Endothelial cell of umbilical vein (primary cell): ENCODE measurements at regions not wholly inside any gene's neighbourhood (a gene's known extent, or its start where the extent isn't known, plus 50 kb on each side); places are given as distances from the start of the nearest gene placed in this dataset.

Source experiments
- BruUV-seq: library from RNA; stranded (reverse); fragments of 400-500 nt; replicated peaks from 2 replicates; lab custom pipeline; 2021; lab: Mats Ljungman, UMichigan
- CTCF ChIA-PET: fragments of 300-600, 350-600 bp; sonication (Branson Sonifier 250); formaldehyde crosslinking; loops from one replicate; lab custom pipeline; 2021; ENCODE audit warnings: antibody characterized with exemption, inconsistent platforms; lab: Charles Lee
- POLR2A ChIA-PET: fragments of 300-600, 350-600 bp; sonication (Branson Sonifier 250); formaldehyde crosslinking; loops from one replicate; lab custom pipeline; 2021; ENCODE audit warnings: antibody characterized with exemption, inconsistent platforms; lab: Charles Lee
- DNase-seq: peaks from one replicate; pipeline ENCODE4 v3.0.0-alpha.2; 2011; ENCODE audit warnings: low read depth, low spot score
- FAIRE-seq: peaks from 2 replicates; lab custom pipeline; 2011; peaks lifted over from hg19 to GRCh38; lab: Jason Lieb, UNC
- H2AFZ ChIP-seq: 2 replicates; pipeline ENCODE4 v1.6.0; 2012; ENCODE audit warnings: low read depth, low read length, control low read depth, inconsistent platforms
- H3K27ac ChIP-seq: 2 replicates; pipeline ENCODE4 v1.5.1; 2011; ENCODE audit warnings: low read depth, mild to moderate bottlenecking, control low read depth, low read length, moderate library complexity; ENCODE audit not compliant: insufficient read depth
- H3K27me3 ChIP-seq, 2 experiments: 2 replicates each; pipeline versions ENCODE4 v1.6.0 to v1.6.1; 2011; ENCODE audit warnings: low read length in 2 of 2, mixed read lengths in 1 of 2; ENCODE audit not compliant: control insufficient read depth in 2 of 2, insufficient read depth in 2 of 2
- H3K36me3 ChIP-seq, 2 experiments: 2 replicates in 1 of 2; 3 replicates in 1 of 2; pipeline ENCODE4 v1.5.1; 2011; ENCODE audit warnings: low read length in 2 of 2, mild to moderate bottlenecking in 1 of 2, moderate library complexity in 1 of 2; ENCODE audit not compliant: control insufficient read depth in 2 of 2, insufficient read depth in 2 of 2; ENCODE audit errors: extremely low read depth in 1 of 2
- H3K4me1 ChIP-seq: 3 replicates; pipeline ENCODE4 v1.5.1; 2011; ENCODE audit warnings: mild to moderate bottlenecking, low read length; ENCODE audit not compliant: control insufficient read depth, insufficient read depth; ENCODE audit errors: extremely low read depth
- H3K4me2 ChIP-seq: 2 replicates; pipeline ENCODE4 v1.6.1; 2011; ENCODE audit warnings: low read length, control low read depth, mixed read lengths; ENCODE audit not compliant: insufficient read depth
- H3K4me3 ChIP-seq, 3 experiments: fragments of 200-600 bp in 1 of 3; sonication (generic), shearing (Covaris generic) in 1 of 3; replicated peaks in 1 of 3; 2 replicates each; pipeline ENCODE4 v1.5.1; 2011 to 2016; ENCODE audit warnings: control low read depth in 3 of 3, low read length in 3 of 3, mild to moderate bottlenecking in 2 of 3, inconsistent platforms in 1 of 3, low read depth in 1 of 3, moderate library complexity in 1 of 3; ENCODE audit not compliant: insufficient read depth in 1 of 3
- H3K79me2 ChIP-seq: 2 replicates; pipeline ENCODE4 v1.6.0; 2012; ENCODE audit warnings: low read length, inconsistent platforms; ENCODE audit not compliant: control insufficient read depth, insufficient read depth
- H3K9ac ChIP-seq: replicated peaks from 2 replicates; pipeline ENCODE3; 2011; ENCODE audit warnings: low read length, control low read depth; ENCODE audit not compliant: insufficient read depth; ENCODE audit errors: extremely low read depth
- H3K9me1 ChIP-seq: replicated peaks from 3 replicates; pipeline ENCODE4 v1.6.0; 2011; ENCODE audit warnings: mild to moderate bottlenecking, low read length; ENCODE audit not compliant: control insufficient read depth, insufficient read depth; ENCODE audit errors: extremely low read depth
- H3K9me3 ChIP-seq: replicated peaks from 2 replicates; pipeline ENCODE4 v1.5.1; 2012; ENCODE audit warnings: low read length, inconsistent platforms; ENCODE audit not compliant: control insufficient read depth, insufficient read depth
- H4K20me1 ChIP-seq: replicated peaks from 2 replicates; pipeline ENCODE3; 2011; ENCODE audit warnings: mild to moderate bottlenecking, low read length; ENCODE audit not compliant: control insufficient read depth, insufficient read depth; ENCODE audit errors: extremely low read depth
- EZH2 ChIP-seq: IDR thresholded peaks from 2 replicates; pipeline ENCODE4 v1.6.1; 2012; ENCODE audit warnings: borderline replicate concordance, low read depth, mild to moderate bottlenecking, moderate library complexity, low read length, inconsistent platforms; ENCODE audit not compliant: severe bottlenecking
- FOS ChIP-seq: IDR thresholded peaks from 2 replicates; pipeline ENCODE4 v1.6.1; 2011; ENCODE audit warnings: mild to moderate bottlenecking, low read length, moderate library complexity, borderline replicate concordance; ENCODE audit not compliant: insufficient read depth
- GATA2 ChIP-seq: IDR thresholded peaks from 2 replicates; pipeline ENCODE4 v1.7.0; 2011; ENCODE audit warnings: low read depth, mild to moderate bottlenecking, moderate library complexity, mixed read lengths, low read length; ENCODE audit not compliant: insufficient read length, insufficient read depth
- JUN ChIP-seq: IDR thresholded peaks from 2 replicates; pipeline ENCODE4 v1.6.1; 2011; ENCODE audit warnings: borderline replicate concordance, low read depth; ENCODE audit not compliant: insufficient read length, insufficient read depth
- MYC ChIP-seq: IDR thresholded peaks from one replicate; pipeline ENCODE4 v1.6.1; 2011; ENCODE audit warnings: mild to moderate bottlenecking, low read depth, low read length
- POLR2A ChIP-seq: IDR thresholded peaks from 2 replicates; pipeline ENCODE4 v1.6.1; 2012; ENCODE audit warnings: low read depth, mild to moderate bottlenecking, control low read depth, low read length
- POLR2AphosphoS5 ChIP-seq: IDR thresholded peaks from 2 replicates; pipeline ENCODE4 v1.6.1; 2012; ENCODE audit warnings: low read depth, mild to moderate bottlenecking, control low read depth, low read length, moderate library complexity; ENCODE audit not compliant: insufficient read depth
- dilution Hi-C: fragments of 300-500 bp; cut with MboI; formaldehyde crosslinking; loops from one replicate; pipeline ENCODE4 v1.15.0; 2019; ENCODE audit warnings: low sequenced_read_pairs; ENCODE audit not compliant: extremely low pct_ligation_motif_present
- intact Hi-C: fragments of 100-400 bp; cut with micrococcal nuclease; formaldehyde crosslinking; loops from one replicate; pipeline ENCODE4 v1.10.0; 2022
- TF ChIP-seq, protein P1 (sequence below): IDR thresholded peaks from 2 replicates; pipeline ENCODE4 v1.6.1; 2011; ENCODE audit not compliant: insufficient read depth, insufficient read length
- TF ChIP-seq, protein P2 (sequence below), 2 donors: IDR thresholded peaks; 1 replicate in 1 of 2; 2 replicates in 1 of 2; pipeline ENCODE4 v1.5.1; 2011; ENCODE audit warnings: low read length in 2 of 2, mild to moderate bottlenecking in 2 of 2, moderate library complexity in 2 of 2, control low read depth in 1 of 2, inconsistent platforms in 1 of 2, low read depth in 1 of 2; ENCODE audit not compliant: insufficient read depth in 1 of 2; ENCODE audit errors: extremely low read depth in 1 of 2

DNA sequence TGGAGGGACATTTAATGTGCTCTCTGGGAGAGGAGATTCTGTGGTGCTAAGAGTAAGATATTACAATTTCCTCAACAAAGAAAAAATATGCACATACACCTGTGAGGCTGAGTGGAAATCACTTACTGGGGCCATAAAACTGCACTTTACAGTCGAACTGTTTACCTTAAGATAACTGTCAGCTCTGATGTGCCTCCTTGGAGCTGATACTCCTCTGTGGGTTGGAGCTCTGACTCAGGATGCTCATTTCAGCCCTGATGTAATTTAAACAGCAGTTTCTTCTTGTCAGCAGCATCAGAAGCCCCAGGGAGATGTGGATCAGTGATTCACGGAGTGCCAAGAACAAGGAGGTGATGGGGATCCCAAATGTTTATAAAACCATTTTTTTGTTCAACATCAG, 241.9 kb upstream of the SFRP2 start:
- ChIA-PET POLR2A (no interaction called here), CTCF (no interaction called here)
- no peak for DNase-seq
- no peak for FAIRE-seq
- Histone ChIP-seq H3K79me2 (no peaks in the 10 kb centered on the region), H3K27me3 (no peaks in the 10 kb centered on the region), H3K27ac (no peak overlapping the region), H4K20me1 (no peaks in the 10 kb centered on the region), H3K4me2 (no peak overlapping the region), H3K36me3 (no peaks in the 10 kb centered on the region), H3K4me1 (no peaks in the 10 kb centered on the region), H3K9me3 (no peaks in the 10 kb centered on the region), H3K9me1 (no peaks in the 10 kb centered on the region), H3K9ac (no peak overlapping the region), H2AFZ (no peak overlapping the region), H3K4me3 (no peak overlapping the region)
- BruUV-seq, result no TSS peak
- intact Hi-C loops, result no loop called here
- TF ChIP-seq FOS (no peak), EZH2 (no peak), POLR2A (no peak), GATA2 (no peak), MYC (no peak), JUN (no peak)
- dilution Hi-C loops, result no loop called here

DNA sequence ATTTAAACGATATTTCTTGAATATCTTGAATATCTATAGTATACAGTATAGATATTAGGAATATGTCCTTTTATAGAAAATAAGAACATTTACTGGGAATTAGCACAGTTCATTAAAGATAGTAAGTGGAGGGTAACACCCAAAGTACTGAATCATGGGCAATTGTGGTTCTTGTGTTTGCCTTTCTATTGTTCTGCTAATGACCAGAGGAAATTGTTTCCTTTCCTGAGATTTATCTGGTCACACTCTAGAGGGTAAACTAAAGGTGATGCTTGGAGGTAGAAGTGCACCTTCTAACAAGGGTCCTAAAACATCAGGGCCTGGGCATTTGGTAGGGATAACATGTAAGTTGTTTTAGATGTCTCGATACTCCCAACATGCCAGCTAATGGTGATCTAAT, 241.3 kb upstream of the SFRP2 start:
- Histone ChIP-seq H3K36me3 (no peaks in the 10 kb centered on the region), H3K9ac (no peak overlapping the region), H3K4me1 (no peaks in the 10 kb centered on the region), H3K9me1 (no peaks in the 10 kb centered on the region), H3K4me3 (no peak overlapping the region), H4K20me1 (no peaks in the 10 kb centered on the region), H3K4me2 (no peak overlapping the region), H3K27me3 (no peaks in the 10 kb centered on the region), H2AFZ (no peak overlapping the region), H3K9me3 (peaks cover under 1% of the 10 kb centered on the region), H3K79me2 (no peaks in the 10 kb centered on the region), H3K27ac (no peak overlapping the region)
- FAIRE-seq (no peak), DNase-seq (no peak)
- POLR2A ChIA-PET, result no interaction called here
- BruUV-seq, result no TSS peak
- dilution Hi-C loops, result no loop called here
- intact Hi-C loops, result no loop called here
- CTCF ChIA-PET, result no interaction called here
- TF ChIP-seq, protein P1, sequence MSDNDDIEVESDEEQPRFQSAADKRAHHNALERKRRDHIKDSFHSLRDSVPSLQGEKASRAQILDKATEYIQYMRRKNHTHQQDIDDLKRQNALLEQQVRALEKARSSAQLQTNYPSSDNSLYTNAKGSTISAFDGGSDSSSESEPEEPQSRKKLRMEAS, result no peak
- TF ChIP-seq JUN (no peak), FOS (no peak), MYC (no peak), EZH2 (no peak), GATA2 (no peak), POLR2A (no peak), POLR2AphosphoS5 (no peak)
- TF ChIP-seq, protein P2, sequence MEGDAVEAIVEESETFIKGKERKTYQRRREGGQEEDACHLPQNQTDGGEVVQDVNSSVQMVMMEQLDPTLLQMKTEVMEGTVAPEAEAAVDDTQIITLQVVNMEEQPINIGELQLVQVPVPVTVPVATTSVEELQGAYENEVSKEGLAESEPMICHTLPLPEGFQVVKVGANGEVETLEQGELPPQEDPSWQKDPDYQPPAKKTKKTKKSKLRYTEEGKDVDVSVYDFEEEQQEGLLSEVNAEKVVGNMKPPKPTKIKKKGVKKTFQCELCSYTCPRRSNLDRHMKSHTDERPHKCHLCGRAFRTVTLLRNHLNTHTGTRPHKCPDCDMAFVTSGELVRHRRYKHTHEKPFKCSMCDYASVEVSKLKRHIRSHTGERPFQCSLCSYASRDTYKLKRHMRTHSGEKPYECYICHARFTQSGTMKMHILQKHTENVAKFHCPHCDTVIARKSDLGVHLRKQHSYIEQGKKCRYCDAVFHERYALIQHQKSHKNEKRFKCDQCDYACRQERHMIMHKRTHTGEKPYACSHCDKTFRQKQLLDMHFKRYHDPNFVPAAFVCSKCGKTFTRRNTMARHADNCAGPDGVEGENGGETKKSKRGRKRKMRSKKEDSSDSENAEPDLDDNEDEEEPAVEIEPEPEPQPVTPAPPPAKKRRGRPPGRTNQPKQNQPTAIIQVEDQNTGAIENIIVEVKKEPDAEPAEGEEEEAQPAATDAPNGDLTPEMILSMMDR (IDR thresholded peaks at IDR 0.05; ENCODE audit: extremely low read depth in 1 of 2, insufficient read depth in 1 of 2, low read depth in 1 of 2, low read length in 2 of 2), result no peak
